ENCODE measurements at regions not wholly inside any gene's neighbourhood (a gene's known extent, or its start where the extent isn't known, plus 50 kb on each side); places are given as distances from the start of the nearest gene placed in this dataset.
A peak's percentile ranks its signal among the peaks of the same experiment; 100 is the strongest.

DNA sequence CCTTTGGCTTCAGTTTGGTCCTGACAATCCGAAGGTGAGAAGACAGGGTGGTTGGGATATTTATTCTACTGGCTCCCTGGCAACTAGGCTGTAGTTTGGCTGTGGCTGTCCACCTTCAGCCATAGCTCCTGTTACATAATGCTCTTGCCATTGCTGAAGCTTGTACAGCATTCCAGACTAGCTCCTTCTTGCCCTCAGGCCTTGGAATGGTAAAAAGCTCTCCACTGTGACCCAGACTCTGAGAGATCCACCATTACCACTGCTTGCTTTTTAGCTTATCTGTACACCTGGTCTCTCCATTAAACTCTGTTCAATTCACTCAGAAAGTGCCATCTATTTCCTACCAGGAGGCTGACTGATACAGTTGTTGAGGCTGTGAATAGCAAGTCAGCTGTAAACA is 231.8 kb upstream of the MON1B start:
- Histone ChIP-seq H3K79me2 (ENCODE audit: low read length) (no peaks in the 10 kb centered on the region), H3K4me2 (ENCODE audit: low read length) (no peak overlapping the region), H3K9me2 (replicated peaks; ENCODE audit: low read length) (no peaks in the 10 kb centered on the region), H3K4me3 (ENCODE audit: low read length) (no peak overlapping the region), H3K27me3 (ENCODE audit: low read length) (no peaks in the 10 kb centered on the region), H3K36me3 (ENCODE audit: low read depth, low read length) (no peaks in the 10 kb centered on the region), H3K9ac (ENCODE audit: low read length) (no peak overlapping the region), H2AFZ (ENCODE audit: low read length) (no peak overlapping the region), H3K4me1 (ENCODE audit: insufficient read depth, low read length) (peaks cover 6% of the 10 kb centered on the region), H3K9me3 (ENCODE audit: low read length) (no peaks in the 10 kb centered on the region), H3K27ac (ENCODE audit: low read length) (no peak overlapping the region), H3F3A (ENCODE audit: low read length, unreplicated experiment) (no peaks in the 10 kb centered on the region), H4K20me1 (ENCODE audit: low read length) (no peaks in the 10 kb centered on the region)
- intact Hi-C loops (cut with micrococcal nuclease) = no loop called here
- ChIA-PET POLR2A (ENCODE audit: unreplicated experiment) (no interaction called here), CTCF (no interaction called here)
- no TSS peak for BruUV-seq (replicated peaks)
- DNase-seq (no peak), ATAC-seq (no peak)
- TF ChIP-seq, protein P1, sequence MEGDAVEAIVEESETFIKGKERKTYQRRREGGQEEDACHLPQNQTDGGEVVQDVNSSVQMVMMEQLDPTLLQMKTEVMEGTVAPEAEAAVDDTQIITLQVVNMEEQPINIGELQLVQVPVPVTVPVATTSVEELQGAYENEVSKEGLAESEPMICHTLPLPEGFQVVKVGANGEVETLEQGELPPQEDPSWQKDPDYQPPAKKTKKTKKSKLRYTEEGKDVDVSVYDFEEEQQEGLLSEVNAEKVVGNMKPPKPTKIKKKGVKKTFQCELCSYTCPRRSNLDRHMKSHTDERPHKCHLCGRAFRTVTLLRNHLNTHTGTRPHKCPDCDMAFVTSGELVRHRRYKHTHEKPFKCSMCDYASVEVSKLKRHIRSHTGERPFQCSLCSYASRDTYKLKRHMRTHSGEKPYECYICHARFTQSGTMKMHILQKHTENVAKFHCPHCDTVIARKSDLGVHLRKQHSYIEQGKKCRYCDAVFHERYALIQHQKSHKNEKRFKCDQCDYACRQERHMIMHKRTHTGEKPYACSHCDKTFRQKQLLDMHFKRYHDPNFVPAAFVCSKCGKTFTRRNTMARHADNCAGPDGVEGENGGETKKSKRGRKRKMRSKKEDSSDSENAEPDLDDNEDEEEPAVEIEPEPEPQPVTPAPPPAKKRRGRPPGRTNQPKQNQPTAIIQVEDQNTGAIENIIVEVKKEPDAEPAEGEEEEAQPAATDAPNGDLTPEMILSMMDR (conservative IDR thresholded peaks at IDR 0.05; ENCODE audit: low read depth, low read length) = no peak
- no peak for TF ChIP-seq EZH2 (IDR thresholded peaks at IDR 0.05; ENCODE audit: low read length, unreplicated experiment)
- no peak for TF ChIP-seq EZH2phosphoT487 (IDR thresholded peaks at IDR 0.05; ENCODE audit: borderline replicate concordance, low read length)

DNA sequence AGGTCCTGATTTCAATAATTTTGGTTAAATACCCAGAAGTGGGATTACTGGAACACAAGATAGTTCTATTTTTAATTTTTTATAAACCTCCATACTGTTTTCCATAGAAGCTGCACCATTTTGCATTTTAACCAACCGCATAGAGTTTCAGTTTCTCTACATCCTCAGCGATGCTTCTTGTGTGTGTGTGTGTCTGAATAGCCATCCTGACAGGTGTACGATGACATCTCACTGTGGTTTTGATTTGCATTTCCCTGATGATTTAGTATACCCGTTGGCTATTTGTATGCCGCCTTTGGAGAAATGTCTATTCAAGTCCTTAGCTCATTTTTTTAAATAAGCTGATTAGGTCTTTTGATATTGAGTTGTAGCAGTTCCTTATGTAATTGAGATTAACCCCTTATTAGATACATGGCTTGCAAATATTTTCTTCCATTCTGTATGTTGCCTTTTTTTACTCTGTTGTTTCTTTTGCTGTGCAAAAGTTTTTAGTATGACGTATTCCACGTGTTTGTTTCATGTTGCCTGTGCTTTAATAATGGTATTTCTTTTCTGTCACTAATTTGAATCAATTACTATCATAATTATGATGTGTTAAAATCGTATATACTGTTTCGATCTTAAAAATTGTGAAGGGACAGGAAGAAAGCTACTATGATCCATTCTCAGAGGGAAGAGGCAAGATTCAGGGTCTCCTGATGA is 227.2 kb upstream of the MON1B start:
- Histone ChIP-seq H4K20me1 (ENCODE audit: low read length) (no peaks in the 10 kb centered on the region), H3K79me2 (ENCODE audit: low read length) (no peaks in the 10 kb centered on the region), H3K9ac (ENCODE audit: low read length) (no peak overlapping the region), H3K27me3 (ENCODE audit: low read length) (no peaks in the 10 kb centered on the region), H3K4me2 (ENCODE audit: low read length) (no peak overlapping the region), H3K4me1 (ENCODE audit: insufficient read depth, low read length) (0 out of 2 replicates have a peak, but pooled peaks cover 3% of the 10 kb centered on the region), H3K9me2 (replicated peaks; ENCODE audit: low read length) (no peaks in the 10 kb centered on the region), H3F3A (ENCODE audit: low read length, unreplicated experiment) (no peaks in the 10 kb centered on the region), H3K9me3 (ENCODE audit: low read length) (no peaks in the 10 kb centered on the region), H3K36me3 (ENCODE audit: low read depth, low read length) (no peaks in the 10 kb centered on the region), H2AFZ (ENCODE audit: low read length) (no peak overlapping the region), H3K27ac (ENCODE audit: low read length) (no peak overlapping the region), H3K4me3 (ENCODE audit: low read length) (no peak overlapping the region)
- CTCF ChIA-PET = no interaction called here
- TF ChIP-seq, protein P1 (conservative IDR thresholded peaks at IDR 0.05; ENCODE audit: low read depth, low read length) = no peak
- TF ChIP-seq EZH2phosphoT487 (IDR thresholded peaks at IDR 0.05; ENCODE audit: borderline replicate concordance, low read length) (no peak), EZH2 (IDR thresholded peaks at IDR 0.05; ENCODE audit: low read length, unreplicated experiment) (no peak)
- BruUV-seq (replicated peaks) = no TSS peak
- no peak for DNase-seq
- POLR2A ChIA-PET (ENCODE audit: unreplicated experiment) = no interaction called here
- intact Hi-C loops (cut with micrococcal nuclease) = no loop called here
- ATAC-seq = no peak

- H3K27ac ChIP-seq (ENCODE audit: low read length) = no peak overlapping the region
- no peak overlapping the region for H2AFZ ChIP-seq (ENCODE audit: low read length)
- ChIA-PET POLR2A (ENCODE audit: unreplicated experiment) (no interaction called here), CTCF (no interaction called here)
- ATAC-seq (no peak), DNase-seq (peak; percentile 44)
- no TSS peak for BruUV-seq (replicated peaks)
- no peaks in the 10 kb centered on the region for H3F3A ChIP-seq (ENCODE audit: low read length, unreplicated experiment)
- no peaks in the 10 kb centered on the region for H3K27me3 ChIP-seq (ENCODE audit: low read length)
- intact Hi-C loops (cut with micrococcal nuclease) = no loop called here
- no peaks in the 10 kb centered on the region for H3K9me2 ChIP-seq (replicated peaks; ENCODE audit: low read length)
- TF ChIP-seq, protein P1 (conservative IDR thresholded peaks at IDR 0.05; ENCODE audit: low read depth, low read length) = no peak
- no peak for TF ChIP-seq EZH2phosphoT487 (IDR thresholded peaks at IDR 0.05; ENCODE audit: borderline replicate concordance, low read length)
- TF ChIP-seq EZH2 (IDR thresholded peaks at IDR 0.05; ENCODE audit: low read length, unreplicated experiment) = no peak
- H3K9me3 ChIP-seq (ENCODE audit: low read length) = no peaks in the 10 kb centered on the region
- H4K20me1 ChIP-seq (ENCODE audit: low read length) = no peaks in the 10 kb centered on the region
- H3K36me3 ChIP-seq (ENCODE audit: low read depth, low read length) = no peaks in the 10 kb centered on the region
- 0 out of 2 replicates have a peak, but pooled peaks cover 3% of the 10 kb centered on the region for H3K4me1 ChIP-seq (ENCODE audit: insufficient read depth, low read length)
- H3K4me3 ChIP-seq (ENCODE audit: low read length) = no peak overlapping the region
- H3K4me2 ChIP-seq (ENCODE audit: low read length) = no peak overlapping the region
- no peaks in the 10 kb centered on the region for H3K79me2 ChIP-seq (ENCODE audit: low read length)
- no peak overlapping the region for H3K9ac ChIP-seq (ENCODE audit: low read length)
These were observed 226.4 kb upstream of the MON1B start for GRCh38 chr16:76964464-76965154.
